PC-3 (cell line): ENCODE measurements at regions not wholly inside any gene's neighbourhood (a gene's known extent, or its start where the extent isn't known, plus 50 kb on each side); places are given as distances from the start of the nearest gene placed in this dataset.

Source experiments
- CTCF ChIP-seq: fragments of 300-600 bp; sonication (generic); conservative IDR thresholded peaks from 2 replicates; pipeline ENCODE4 v1.5.1; 2017; ENCODE audit warnings: antibody characterized with exemption, low read depth, mild to moderate bottlenecking, low read length
- EZH2 ChIP-seq: fragments of 300-600 bp; sonication (generic); IDR thresholded peaks from one replicate; pipeline ENCODE4 v1.6.1; 2017; ENCODE audit warnings: antibody characterized with exemption, mild to moderate bottlenecking, low read length; ENCODE audit not compliant: unreplicated experiment
- EZH2phosphoT487 ChIP-seq: fragments of 300-600 bp; sonication (generic); IDR thresholded peaks from 2 replicates; pipeline ENCODE4 v1.6.1; 2018; ENCODE audit warnings: mild to moderate bottlenecking, antibody characterized with exemption, low read length, borderline replicate concordance

GRCh38 chr7:124413029-124413428, 352.6 kb downstream of the GPR37 start:
- TF ChIP-seq CTCF: no peak
- no peak for TF ChIP-seq EZH2
- TF ChIP-seq EZH2phosphoT487: no peak
